NCI-H1105 treated with DMSO at 0.1 percent for 48 hours (cell line): ENCODE measurements at regions not wholly inside any gene's neighbourhood (a gene's known extent, or its start where the extent isn't known, plus 50 kb on each side); places are given as distances from the start of the nearest gene placed in this dataset.

Source experiments
- DNase-seq: peaks from one replicate; lab custom pipeline; 2025; lab: John Stamatoyannopoulos, UW

DNA sequence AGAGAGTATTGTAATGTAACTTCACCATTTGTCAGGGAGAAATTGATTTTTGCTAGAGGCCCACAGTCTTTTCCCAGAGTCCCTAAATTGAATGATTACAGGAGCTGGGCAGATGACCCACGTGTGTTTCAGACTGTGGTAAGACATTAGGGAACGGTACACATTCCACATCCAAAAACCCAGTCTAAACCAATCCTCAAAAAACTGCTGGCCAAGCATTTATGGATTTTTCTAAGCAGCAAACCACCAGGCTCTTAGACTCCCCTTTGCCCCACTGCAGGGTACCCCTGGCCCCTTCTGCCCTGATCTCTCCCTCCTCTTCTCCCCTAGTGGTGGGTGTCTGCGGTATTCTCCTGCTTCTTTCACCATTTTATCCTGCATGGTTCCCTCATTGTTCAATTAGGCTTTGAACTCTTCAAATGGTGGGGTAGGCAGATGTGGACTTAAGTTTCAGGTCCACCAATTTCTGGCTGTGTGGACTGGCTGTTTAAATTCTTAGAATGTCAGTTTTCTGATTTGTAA lies 135.5 kb upstream of the SORCS3 start:
- DNase-seq: no peak

GRCh38 chr10:104509981-104510380 lies 131.1 kb upstream of the SORCS3 start:
- no peak for DNase-seq

DNA sequence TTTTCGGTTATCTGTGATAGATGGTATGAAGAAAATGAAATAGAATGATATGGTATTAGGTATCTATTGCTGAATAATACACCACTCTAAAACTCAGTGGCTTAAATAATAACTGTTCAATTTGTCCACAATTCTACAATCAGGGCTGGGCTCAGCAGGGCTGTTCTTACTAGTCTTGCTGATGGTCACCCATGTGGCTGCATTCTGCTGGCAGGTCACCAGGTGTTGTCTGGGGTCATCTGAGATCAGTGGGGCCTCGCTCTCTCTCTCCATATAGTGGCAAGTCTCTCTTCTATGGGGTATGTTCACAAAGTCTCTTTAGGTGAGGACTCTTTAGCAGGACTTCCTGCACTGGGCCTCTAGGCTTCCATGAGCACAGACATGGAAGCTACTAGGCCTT lies 130.4 kb upstream of the SORCS3 start:
- DNase-seq: no peak

GRCh38 chr10:104512800-104513199 lies 128.3 kb upstream of the SORCS3 start:
- no peak for DNase-seq

- DNase-seq: no peak
These were observed 125.4 kb upstream of the SORCS3 start for GRCh38 chr10:104515678-104516199.

- no peak for DNase-seq
These were observed 124.1 kb upstream of the SORCS3 start for GRCh38 chr10:104516986-104517385.

DNA sequence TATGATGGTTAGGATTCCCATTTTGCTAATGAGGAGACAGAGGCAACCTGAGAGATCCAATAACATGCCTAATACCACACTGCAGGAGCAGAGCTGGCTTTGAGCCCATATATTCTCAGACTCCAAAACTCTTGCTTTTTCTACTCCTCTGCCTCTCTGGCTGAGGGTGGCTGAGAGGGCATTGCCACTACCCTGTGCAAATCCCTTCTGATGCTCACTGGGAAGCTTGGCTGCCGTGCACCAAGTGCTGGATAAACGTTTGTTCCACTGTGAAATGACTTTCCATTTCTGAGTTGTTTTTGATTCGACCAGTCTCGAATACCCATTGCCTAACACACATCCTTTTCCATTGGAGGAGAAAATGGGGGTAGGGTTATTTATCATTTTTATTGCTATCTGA lies 123.1 kb upstream of the SORCS3 start:
- no peak for DNase-seq

- no peak for DNase-seq
These were observed 122.2 kb upstream of the SORCS3 start for GRCh38 chr10:104518891-104519290.

- no peak for DNase-seq
These were observed 120.4 kb upstream of the SORCS3 start for GRCh38 chr10:104520653-104521052.

- peak; percentile 57 for DNase-seq
These were observed 119.0 kb upstream of the SORCS3 start for GRCh38 chr10:104521901-104522694.

- DNase-seq: no peak
These were observed 114.9 kb upstream of the SORCS3 start for GRCh38 chr10:104526188-104526587.

DNA sequence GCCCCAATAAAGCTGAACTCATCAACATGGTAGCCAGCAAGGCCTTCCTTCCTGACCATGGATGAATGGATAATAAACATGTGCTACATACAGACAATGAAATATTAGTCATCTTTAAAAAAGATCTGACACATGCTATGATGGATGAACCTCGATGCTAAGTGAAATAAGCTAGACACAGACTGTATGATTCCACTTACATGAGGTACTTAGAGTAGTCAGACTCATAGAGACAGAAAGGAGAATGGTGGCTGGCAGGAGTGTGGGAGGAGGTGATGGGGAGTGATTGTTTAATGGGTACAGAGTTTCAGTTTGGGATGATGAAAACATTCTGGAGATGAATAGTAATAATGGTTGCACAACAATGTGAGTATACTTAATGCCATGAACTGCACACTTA lies 114.1 kb upstream of the SORCS3 start:
- DNase-seq: no peak

DNA sequence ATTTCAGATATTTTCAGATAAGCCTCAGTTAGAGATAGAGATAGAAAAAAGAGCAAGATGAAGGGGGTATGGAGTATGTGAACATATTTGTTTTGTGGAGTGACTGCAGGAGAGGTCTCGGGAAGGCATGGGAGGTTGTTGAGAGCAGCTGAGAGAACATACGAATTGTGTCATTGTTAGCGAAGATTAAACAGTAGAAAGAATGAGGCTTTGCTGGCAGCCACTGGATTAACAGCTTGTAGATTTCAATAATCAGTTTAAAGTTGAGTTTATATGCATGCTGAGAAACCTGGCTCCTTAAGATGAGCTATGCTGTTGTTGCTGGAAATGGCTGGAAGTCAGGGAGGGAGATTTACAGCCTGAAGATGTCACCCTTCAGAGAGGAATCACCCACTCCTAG lies 100.9 kb upstream of the SORCS3 start:
- DNase-seq: no peak

DNA sequence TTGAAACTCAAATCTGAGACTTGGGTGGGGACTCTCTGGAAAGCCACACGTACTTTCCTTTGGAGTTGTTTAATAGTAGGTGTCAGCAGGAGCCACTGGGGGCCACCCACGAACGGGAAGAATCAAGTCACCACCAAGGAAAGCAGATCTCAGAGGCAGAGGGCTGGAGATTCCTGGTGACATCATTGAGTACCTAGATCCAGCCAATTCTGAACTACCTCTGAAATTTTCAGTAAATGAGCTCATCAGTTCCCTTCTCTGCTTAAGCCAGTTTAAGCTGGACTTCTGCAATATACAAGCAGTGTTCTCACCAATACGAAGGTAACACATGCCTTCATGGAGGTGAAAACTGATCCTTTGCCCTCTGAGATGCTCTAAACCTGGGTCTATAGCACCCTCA lies 99.3 kb upstream of the SORCS3 start:
- no peak for DNase-seq

DNA sequence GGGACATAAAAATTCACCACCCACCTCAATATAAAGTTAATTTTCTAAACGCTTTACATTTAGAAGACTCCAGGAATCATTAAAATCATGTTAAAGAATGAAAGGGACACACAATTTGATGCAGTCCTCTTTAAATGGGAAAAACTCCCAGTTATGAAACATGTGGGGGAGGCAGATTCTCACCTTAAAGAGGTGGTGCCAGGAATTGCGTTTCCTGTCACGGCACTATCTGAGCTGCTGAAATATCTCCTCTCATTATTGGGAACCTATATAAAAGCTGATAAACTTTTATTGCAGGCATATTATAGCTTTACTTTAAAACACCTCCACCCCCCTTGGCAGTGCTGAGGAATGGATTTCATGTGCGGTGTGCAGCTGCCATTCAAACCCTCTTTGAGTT lies 94.8 kb upstream of the SORCS3 start:
- no peak for DNase-seq

- DNase-seq: no peak
These were observed 94.3 kb upstream of the SORCS3 start for GRCh38 chr10:104546756-104547155.

GRCh38 chr10:104548090-104548489 lies 93.0 kb upstream of the SORCS3 start:
- no peak for DNase-seq

- DNase-seq: no peak
These were observed 84.3 kb upstream of the SORCS3 start for GRCh38 chr10:104556831-104557230.

DNA sequence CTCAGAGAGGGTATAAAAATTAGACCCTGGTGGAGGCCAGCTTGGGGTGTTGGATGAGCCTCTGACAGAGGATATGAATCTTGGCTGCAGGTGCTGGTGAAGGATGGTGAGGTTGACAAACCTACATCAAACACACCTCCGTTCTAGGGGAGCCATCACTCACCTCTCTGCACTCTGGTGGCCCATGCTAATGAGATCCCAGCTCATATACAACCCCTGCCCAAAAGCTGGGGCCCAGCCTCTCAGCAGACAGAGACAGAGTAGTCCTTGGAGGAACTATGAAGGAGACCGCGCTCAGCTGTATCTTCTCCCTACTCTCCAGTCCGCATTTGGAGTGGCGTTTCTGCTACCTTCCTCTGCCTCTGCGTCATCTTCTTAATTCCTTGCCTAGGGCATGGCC lies 83.1 kb upstream of the SORCS3 start:
- no peak for DNase-seq

DNA sequence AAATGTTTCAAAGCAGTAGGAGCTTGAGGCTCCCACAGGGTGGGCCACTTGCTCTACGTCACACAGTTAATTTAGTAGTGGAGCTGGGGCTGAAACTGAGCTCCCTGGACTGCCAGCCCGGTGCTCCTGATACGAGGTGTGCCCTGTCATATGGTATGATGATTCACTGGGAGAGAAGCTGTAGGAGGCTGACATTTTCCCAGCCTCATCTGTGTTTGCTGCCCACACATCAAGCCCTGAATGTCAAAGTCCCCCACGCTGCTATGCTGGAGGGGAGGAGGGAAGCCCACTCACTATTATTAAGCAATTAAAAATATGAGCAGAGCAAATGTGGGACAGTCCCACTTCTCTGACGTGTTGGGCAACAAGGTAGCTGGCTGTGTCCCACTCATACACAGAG lies 81.2 kb upstream of the SORCS3 start:
- DNase-seq: no peak

- no peak for DNase-seq
These were observed 78.0 kb upstream of the SORCS3 start for GRCh38 chr10:104563051-104563450.

DNA sequence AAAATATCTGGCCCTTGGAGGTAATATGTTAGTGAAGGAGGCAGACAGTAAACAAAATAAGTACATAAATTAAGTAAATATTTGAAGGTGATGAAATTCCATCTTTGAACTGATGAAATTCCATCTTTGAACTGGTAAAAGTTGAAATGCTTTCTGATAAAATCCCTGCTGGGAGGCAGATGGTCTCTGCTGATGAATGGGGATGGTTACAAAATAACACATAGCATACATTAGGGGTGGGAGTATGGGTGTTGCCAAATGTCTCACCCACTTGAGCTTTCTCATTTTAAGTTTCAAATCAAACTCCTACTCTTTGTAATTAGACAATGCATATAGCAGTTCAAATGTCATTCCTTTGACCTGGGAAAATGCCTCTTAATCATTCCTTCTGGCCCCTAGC lies 77.5 kb upstream of the SORCS3 start:
- DNase-seq: no peak

- no peak for DNase-seq
These were observed 66.7 kb upstream of the SORCS3 start for GRCh38 chr10:104574427-104574826.

GRCh38 chr10:104574838-104575237 lies 66.3 kb upstream of the SORCS3 start:
- no peak for DNase-seq
